Liver (tissue), 8 donors: ENCODE measurements at regions not wholly inside any gene's neighbourhood (a gene's known extent, or its start where the extent isn't known, plus 50 kb on each side); places are given as distances from the start of the nearest gene placed in this dataset.

ENCODE experiments used
- DNase-seq: peaks from one replicate; pipeline ENCODE4 v3.0.0-alpha.2; 2017; ENCODE audit warnings: low spot score
- H3K27ac ChIP-seq, 2 donors: one replicate each; pipeline ENCODE4 v1.7.0; 2013; ENCODE audit warnings: inconsistent platforms in 2 of 2, low read length in 2 of 2, control low read depth in 1 of 2, low read depth in 1 of 2, mild to moderate bottlenecking in 1 of 2
- H3K27me3 ChIP-seq, 4 donors: one replicate each; pipeline versions ENCODE4 v1.6.1 to v1.7.0; 2013; ENCODE audit warnings: low read length in 3 of 4, inconsistent platforms in 1 of 4, mild to moderate bottlenecking in 1 of 4, moderate library complexity in 1 of 4; ENCODE audit not compliant: control insufficient read depth in 4 of 4, insufficient read depth in 4 of 4
- H3K36me3 ChIP-seq, 4 donors: one replicate each; pipeline versions ENCODE4 v1.6.1 to v1.7.0; 2013; ENCODE audit warnings: low read length in 3 of 4, mild to moderate bottlenecking in 3 of 4, low read depth in 1 of 4, moderate library complexity in 1 of 4; ENCODE audit not compliant: control insufficient read depth in 4 of 4, insufficient read depth in 3 of 4
- H3K4me1 ChIP-seq, 4 donors: one replicate each; pipeline versions ENCODE4 v1.6.1 to v1.7.0; 2013; ENCODE audit warnings: low read length in 3 of 4, mild to moderate bottlenecking in 3 of 4, moderate library complexity in 1 of 4; ENCODE audit not compliant: control insufficient read depth in 4 of 4, insufficient read depth in 4 of 4
- H3K4me3 ChIP-seq, 3 donors: one replicate each; pipeline versions ENCODE4 v1.6.1 to v1.7.0; 2013; ENCODE audit warnings: low read length in 3 of 3, control low read depth in 1 of 3, low read depth in 1 of 3, mild to moderate bottlenecking in 1 of 3
- H3K9ac ChIP-seq, 2 donors: one replicate each; pipeline ENCODE4 v1.7.0; 2013; ENCODE audit warnings: low read length in 2 of 2, mild to moderate bottlenecking in 2 of 2, moderate library complexity in 2 of 2, control low read depth in 1 of 2, low read depth in 1 of 2
- H3K9me3 ChIP-seq, 4 donors: one replicate each; pipeline versions ENCODE4 v1.6.1 to v1.7.0; 2013; ENCODE audit warnings: low read length in 3 of 4; ENCODE audit not compliant: control insufficient read depth in 4 of 4
- EGR1 ChIP-seq, 2 donors: IDR thresholded peaks; 2 replicates each; pipeline ENCODE4 v1.6.1; 2016 to 2018; ENCODE audit warnings: antibody characterized with exemption in 2 of 2, low read depth in 2 of 2
- FOXA1 ChIP-seq: IDR thresholded peaks from 2 replicates; pipeline ENCODE4 v1.6.1; 2016; ENCODE audit warnings: antibody characterized with exemption
- FOXA2 ChIP-seq: IDR thresholded peaks from 2 replicates; pipeline ENCODE4 v1.6.1; 2016; ENCODE audit warnings: antibody characterized with exemption
- GABPA ChIP-seq, 2 donors: IDR thresholded peaks in 1 of 2; conservative IDR thresholded peaks in 1 of 2; 2 replicates each; pipeline ENCODE4 v1.6.1; 2016; ENCODE audit warnings: antibody characterized with exemption in 2 of 2, mild to moderate bottlenecking in 1 of 2, moderate library complexity in 1 of 2
- HNF4A ChIP-seq, 2 donors: conservative IDR thresholded peaks; 2 replicates each; pipeline ENCODE4 v1.6.1; 2016; ENCODE audit warnings: antibody characterized with exemption in 2 of 2, mild to moderate bottlenecking in 2 of 2
- HNF4G ChIP-seq: IDR thresholded peaks from 2 replicates; pipeline ENCODE4 v1.6.1; 2016; ENCODE audit warnings: antibody characterized with exemption
- NR2F2 ChIP-seq: IDR thresholded peaks from 2 replicates; pipeline ENCODE4 v1.6.1; 2016; ENCODE audit warnings: antibody characterized with exemption
- RXRA ChIP-seq, 2 donors: IDR thresholded peaks; 2 replicates each; pipeline ENCODE4 v1.6.1; 2017 to 2018; ENCODE audit warnings: antibody characterized with exemption in 2 of 2, mild to moderate bottlenecking in 1 of 2
- SP1 ChIP-seq: IDR thresholded peaks from 2 replicates; pipeline ENCODE4 v1.6.1; 2018; ENCODE audit warnings: antibody characterized with exemption, mild to moderate bottlenecking
- TAF1 ChIP-seq: conservative IDR thresholded peaks from 2 replicates; pipeline ENCODE4 v1.6.1; 2016; ENCODE audit warnings: antibody characterized with exemption, mild to moderate bottlenecking
- YY1 ChIP-seq: IDR thresholded peaks from 2 replicates; pipeline ENCODE4 v1.6.1; 2016; ENCODE audit warnings: antibody characterized with exemption, mild to moderate bottlenecking
- WGBS: extraction: QIAGEN DNeasy Blood & Tissue Kit; methylation state at CpG from one replicate; pipeline ENCODE4 v1.1.7; 2013; 5-methylcytosine and 5-hydroxymethylcytosine counted together
- TF ChIP-seq, protein P1 (sequence below): IDR thresholded peaks from 2 replicates; pipeline ENCODE4 v1.6.1; 2016; ENCODE audit warnings: antibody characterized with exemption, mild to moderate bottlenecking
- TF ChIP-seq, protein P2 (sequence below): IDR thresholded peaks from 2 replicates; pipeline ENCODE4 v1.6.1; 2016; ENCODE audit warnings: antibody characterized with exemption
- TF ChIP-seq, protein P3 (sequence below): IDR thresholded peaks from 2 replicates; pipeline ENCODE4 v1.6.1; 2016; ENCODE audit warnings: antibody characterized with exemption
- TF ChIP-seq, protein P4 (sequence below): fragments of 150-350 bp; IDR thresholded peaks from 2 replicates; pipeline ENCODE4 v1.5.1; 2017; ENCODE audit warnings: improper control_type of control experiment, low read depth, low read length; ENCODE audit not compliant: missing input control
- donor health status: healthy.
- donor health status: healthy.
- donor health status: healthy.
- donor health status: healthy.
- donor health status: healthy.

DNA sequence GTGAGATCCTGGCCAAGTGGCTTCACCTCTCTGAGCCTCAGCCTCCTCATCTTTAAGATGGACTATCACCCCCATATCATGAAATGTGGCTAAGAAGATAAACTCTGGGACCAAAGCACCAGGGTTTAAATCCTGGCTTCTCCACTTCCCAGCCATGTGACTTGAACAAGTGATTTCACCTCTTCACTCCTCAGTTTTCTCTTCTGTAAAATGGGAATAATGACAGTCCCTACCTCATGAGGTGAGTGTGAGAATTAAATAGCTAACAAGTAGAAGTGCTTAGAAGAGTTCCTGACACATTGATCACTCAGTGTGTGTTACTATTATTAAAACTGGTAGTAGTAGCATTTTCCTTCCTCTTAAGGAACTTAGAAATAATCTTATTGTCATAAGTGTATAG, 516.9 kb upstream of the SULF2 start:
- H3K4me1 ChIP-seq: no peaks in the 10 kb centered on the region
- H3K9me3 ChIP-seq: no peaks in the 10 kb centered on the region
- TF ChIP-seq, protein P1, sequence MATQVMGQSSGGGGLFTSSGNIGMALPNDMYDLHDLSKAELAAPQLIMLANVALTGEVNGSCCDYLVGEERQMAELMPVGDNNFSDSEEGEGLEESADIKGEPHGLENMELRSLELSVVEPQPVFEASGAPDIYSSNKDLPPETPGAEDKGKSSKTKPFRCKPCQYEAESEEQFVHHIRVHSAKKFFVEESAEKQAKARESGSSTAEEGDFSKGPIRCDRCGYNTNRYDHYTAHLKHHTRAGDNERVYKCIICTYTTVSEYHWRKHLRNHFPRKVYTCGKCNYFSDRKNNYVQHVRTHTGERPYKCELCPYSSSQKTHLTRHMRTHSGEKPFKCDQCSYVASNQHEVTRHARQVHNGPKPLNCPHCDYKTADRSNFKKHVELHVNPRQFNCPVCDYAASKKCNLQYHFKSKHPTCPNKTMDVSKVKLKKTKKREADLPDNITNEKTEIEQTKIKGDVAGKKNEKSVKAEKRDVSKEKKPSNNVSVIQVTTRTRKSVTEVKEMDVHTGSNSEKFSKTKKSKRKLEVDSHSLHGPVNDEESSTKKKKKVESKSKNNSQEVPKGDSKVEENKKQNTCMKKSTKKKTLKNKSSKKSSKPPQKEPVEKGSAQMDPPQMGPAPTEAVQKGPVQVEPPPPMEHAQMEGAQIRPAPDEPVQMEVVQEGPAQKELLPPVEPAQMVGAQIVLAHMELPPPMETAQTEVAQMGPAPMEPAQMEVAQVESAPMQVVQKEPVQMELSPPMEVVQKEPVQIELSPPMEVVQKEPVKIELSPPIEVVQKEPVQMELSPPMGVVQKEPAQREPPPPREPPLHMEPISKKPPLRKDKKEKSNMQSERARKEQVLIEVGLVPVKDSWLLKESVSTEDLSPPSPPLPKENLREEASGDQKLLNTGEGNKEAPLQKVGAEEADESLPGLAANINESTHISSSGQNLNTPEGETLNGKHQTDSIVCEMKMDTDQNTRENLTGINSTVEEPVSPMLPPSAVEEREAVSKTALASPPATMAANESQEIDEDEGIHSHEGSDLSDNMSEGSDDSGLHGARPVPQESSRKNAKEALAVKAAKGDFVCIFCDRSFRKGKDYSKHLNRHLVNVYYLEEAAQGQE: no peak
- no peak for TF ChIP-seq NR2F2
- H3K9ac ChIP-seq: no peak overlapping the region
- no peak overlapping the region for H3K4me3 ChIP-seq
- H3K27me3 ChIP-seq: no peaks in the 10 kb centered on the region
- no peaks in the 10 kb centered on the region for H3K36me3 ChIP-seq
- H3K27ac ChIP-seq: no peak overlapping the region
- DNase-seq: no peak

DNA sequence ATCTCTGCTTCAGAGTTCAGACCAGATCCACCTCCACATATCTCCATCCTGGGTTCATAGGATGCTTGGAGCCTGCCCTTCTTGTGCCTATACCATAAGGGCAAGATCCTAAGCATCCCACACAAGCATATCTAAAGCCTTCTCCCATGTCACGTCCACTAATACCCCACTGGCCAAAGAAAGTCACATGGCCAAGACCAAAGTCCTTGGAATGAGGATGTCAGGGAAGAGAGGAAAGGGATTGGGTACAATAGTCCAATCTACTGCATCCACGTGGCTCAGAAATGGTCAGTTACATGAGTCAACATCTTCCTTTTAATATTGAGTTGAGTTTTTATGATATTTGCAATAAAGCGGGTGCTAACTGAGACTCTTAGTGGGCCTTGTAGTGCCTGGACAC, 515.9 kb upstream of the SULF2 start:
- Histone ChIP-seq H3K9ac (no peak overlapping the region), H3K9me3 (no peaks in the 10 kb centered on the region), H3K36me3 (no peaks in the 10 kb centered on the region), H3K4me3 (no peak overlapping the region), H3K27me3 (no peaks in the 10 kb centered on the region), H3K27ac (no peak overlapping the region), H3K4me1 (no peaks in the 10 kb centered on the region)
- DNase-seq: no peak
- WGBS: 57% methylated on average over 3 of the region's 3 CpGs
- TF ChIP-seq, protein P2, sequence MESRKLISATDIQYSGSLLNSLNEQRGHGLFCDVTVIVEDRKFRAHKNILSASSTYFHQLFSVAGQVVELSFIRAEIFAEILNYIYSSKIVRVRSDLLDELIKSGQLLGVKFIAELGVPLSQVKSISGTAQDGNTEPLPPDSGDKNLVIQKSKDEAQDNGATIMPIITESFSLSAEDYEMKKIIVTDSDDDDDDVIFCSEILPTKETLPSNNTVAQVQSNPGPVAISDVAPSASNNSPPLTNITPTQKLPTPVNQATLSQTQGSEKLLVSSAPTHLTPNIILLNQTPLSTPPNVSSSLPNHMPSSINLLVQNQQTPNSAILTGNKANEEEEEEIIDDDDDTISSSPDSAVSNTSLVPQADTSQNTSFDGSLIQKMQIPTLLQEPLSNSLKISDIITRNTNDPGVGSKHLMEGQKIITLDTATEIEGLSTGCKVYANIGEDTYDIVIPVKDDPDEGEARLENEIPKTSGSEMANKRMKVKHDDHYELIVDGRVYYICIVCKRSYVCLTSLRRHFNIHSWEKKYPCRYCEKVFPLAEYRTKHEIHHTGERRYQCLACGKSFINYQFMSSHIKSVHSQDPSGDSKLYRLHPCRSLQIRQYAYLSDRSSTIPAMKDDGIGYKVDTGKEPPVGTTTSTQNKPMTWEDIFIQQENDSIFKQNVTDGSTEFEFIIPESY: no peak
- TF ChIP-seq, protein P3, sequence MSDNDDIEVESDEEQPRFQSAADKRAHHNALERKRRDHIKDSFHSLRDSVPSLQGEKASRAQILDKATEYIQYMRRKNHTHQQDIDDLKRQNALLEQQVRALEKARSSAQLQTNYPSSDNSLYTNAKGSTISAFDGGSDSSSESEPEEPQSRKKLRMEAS: no peak
- TF ChIP-seq EGR1 (IDR thresholded peaks at IDR 0.05; ENCODE audit: low read depth in 2 of 2): no peak
- TF ChIP-seq YY1: no peak
- TF ChIP-seq GABPA (IDR thresholded peaks at IDR 0.05 in 1 of 2, conservative IDR thresholded peaks at IDR 0.05 in 1 of 2): no peak
- TF ChIP-seq, protein P4, sequence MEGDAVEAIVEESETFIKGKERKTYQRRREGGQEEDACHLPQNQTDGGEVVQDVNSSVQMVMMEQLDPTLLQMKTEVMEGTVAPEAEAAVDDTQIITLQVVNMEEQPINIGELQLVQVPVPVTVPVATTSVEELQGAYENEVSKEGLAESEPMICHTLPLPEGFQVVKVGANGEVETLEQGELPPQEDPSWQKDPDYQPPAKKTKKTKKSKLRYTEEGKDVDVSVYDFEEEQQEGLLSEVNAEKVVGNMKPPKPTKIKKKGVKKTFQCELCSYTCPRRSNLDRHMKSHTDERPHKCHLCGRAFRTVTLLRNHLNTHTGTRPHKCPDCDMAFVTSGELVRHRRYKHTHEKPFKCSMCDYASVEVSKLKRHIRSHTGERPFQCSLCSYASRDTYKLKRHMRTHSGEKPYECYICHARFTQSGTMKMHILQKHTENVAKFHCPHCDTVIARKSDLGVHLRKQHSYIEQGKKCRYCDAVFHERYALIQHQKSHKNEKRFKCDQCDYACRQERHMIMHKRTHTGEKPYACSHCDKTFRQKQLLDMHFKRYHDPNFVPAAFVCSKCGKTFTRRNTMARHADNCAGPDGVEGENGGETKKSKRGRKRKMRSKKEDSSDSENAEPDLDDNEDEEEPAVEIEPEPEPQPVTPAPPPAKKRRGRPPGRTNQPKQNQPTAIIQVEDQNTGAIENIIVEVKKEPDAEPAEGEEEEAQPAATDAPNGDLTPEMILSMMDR: no peak
- TF ChIP-seq HNF4G: no peak

DNA sequence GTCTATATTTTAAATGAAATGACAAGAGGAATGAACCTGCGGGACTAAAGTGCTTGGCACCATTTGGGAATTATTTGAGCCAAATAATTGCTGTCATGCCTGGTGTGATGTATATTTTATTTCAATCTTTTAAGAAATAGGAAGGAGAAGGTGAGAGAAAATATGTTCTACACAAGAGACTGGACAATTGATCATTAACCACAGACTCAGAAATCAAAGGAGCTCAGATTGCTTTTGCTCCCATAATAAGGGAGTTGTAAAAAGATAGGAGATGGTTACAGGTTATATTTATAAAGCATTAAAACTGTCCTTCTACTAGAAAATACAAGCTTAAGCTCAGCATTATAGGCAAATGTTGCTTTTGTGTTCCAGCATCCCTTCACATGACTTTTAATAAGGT, 515.2 kb upstream of the SULF2 start:
- Histone ChIP-seq H3K36me3 (no peaks in the 10 kb centered on the region), H3K27ac (no peak overlapping the region), H3K27me3 (no peaks in the 10 kb centered on the region), H3K9me3 (no peaks in the 10 kb centered on the region), H3K4me3 (no peak overlapping the region), H3K4me1 (no peaks in the 10 kb centered on the region), H3K9ac (no peak overlapping the region)
- 93% methylated on average over 1 of the region's 1 CpG for WGBS
- no peak for DNase-seq
- TF ChIP-seq FOXA2: no peak
- TF ChIP-seq FOXA1: no peak
- TF ChIP-seq, protein P3: no peak
- no peak for TF ChIP-seq EGR1 (IDR thresholded peaks at IDR 0.05; ENCODE audit: low read depth in 2 of 2)
- TF ChIP-seq SP1: no peak
- TF ChIP-seq, protein P2: no peak
- no peak for TF ChIP-seq RXRA (IDR thresholded peaks at IDR 0.05)
- TF ChIP-seq TAF1: no peak
- TF ChIP-seq HNF4A (conservative IDR thresholded peaks at IDR 0.05): no peak
